ENCODE measurements at regions not wholly inside any gene's neighbourhood (a gene's known extent, or its start where the extent isn't known, plus 50 kb on each side); places are given as distances from the start of the nearest gene placed in this dataset.

- DNase-seq = no peak
These were observed 804.5 kb upstream of the POU3F3 start for GRCh38 chr2:104049438-104049837.

- DNase-seq = no peak
These were observed 803.9 kb upstream of the POU3F3 start for GRCh38 chr2:104049981-104050380.

- DNase-seq = no peak
These were observed 803.2 kb upstream of the POU3F3 start for GRCh38 chr2:104050656-104051242.

GRCh38 chr2:104051766-104052165 is 802.1 kb upstream of the POU3F3 start:
- DNase-seq = no peak

- DNase-seq = no peak
These were observed 801.6 kb upstream of the POU3F3 start for GRCh38 chr2:104052356-104052755.

- no peak for DNase-seq
These were observed 797.5 kb upstream of the POU3F3 start for GRCh38 chr2:104056451-104056850.

GRCh38 chr2:104068665-104069064 is 785.2 kb upstream of the POU3F3 start:
- no peak for DNase-seq

GRCh38 chr2:104077573-104077972 is 776.3 kb upstream of the POU3F3 start:
- DNase-seq = no peak

GRCh38 chr2:104078431-104079157 is 775.3 kb upstream of the POU3F3 start:
- DNase-seq = no peak

GRCh38 chr2:104088745-104089144 is 765.2 kb upstream of the POU3F3 start:
- DNase-seq = no peak

- DNase-seq = no peak
These were observed 763.5 kb upstream of the POU3F3 start for GRCh38 chr2:104090407-104090806.

GRCh38 chr2:104091894-104092293 is 762.0 kb upstream of the POU3F3 start:
- DNase-seq = no peak

- no peak for DNase-seq
These were observed 761.0 kb upstream of the POU3F3 start for GRCh38 chr2:104092886-104093285.

- DNase-seq = no peak
These were observed 751.3 kb upstream of the POU3F3 start for GRCh38 chr2:104102615-104103014.

- no peak for DNase-seq
These were observed 744.6 kb upstream of the POU3F3 start for GRCh38 chr2:104109356-104109755.

- DNase-seq = no peak
These were observed 735.0 kb upstream of the POU3F3 start for GRCh38 chr2:104118889-104119288.

GRCh38 chr2:104120171-104120570 is 733.7 kb upstream of the POU3F3 start:
- DNase-seq = no peak

GRCh38 chr2:104125096-104125495 is 728.8 kb upstream of the POU3F3 start:
- DNase-seq = no peak

- DNase-seq = no peak
These were observed 726.7 kb upstream of the POU3F3 start for GRCh38 chr2:104127049-104127770.

GRCh38 chr2:104140361-104140760 is 713.6 kb upstream of the POU3F3 start:
- DNase-seq = no peak

GRCh38 chr2:104158191-104158590 is 695.7 kb upstream of the POU3F3 start:
- no peak for DNase-seq

- no peak for DNase-seq
These were observed 690.2 kb upstream of the POU3F3 start for GRCh38 chr2:104163611-104164130.

- no peak for DNase-seq
These were observed 689.1 kb upstream of the POU3F3 start for GRCh38 chr2:104164721-104165252.

GRCh38 chr2:104177179-104177578 is 676.7 kb upstream of the POU3F3 start:
- DNase-seq = no peak

Data from CD4-positive, alpha-beta T cell treated with Interleukin-4 for 1 hour (primary cell).